Right atrium auricular region (tissue), 2 donors: ENCODE measurements at regions not wholly inside any gene's neighbourhood (a gene's known extent, or its start where the extent isn't known, plus 50 kb on each side); places are given as distances from the start of the nearest gene placed in this dataset.

Experiments used
- DNase-seq: peaks from one replicate; pipeline ENCODE4 v3.0.0-alpha.2; 2019; ENCODE audit warnings: low spot score
- H3K27ac ChIP-seq, 2 donors: fragments of 200-600 bp; sonication (generic); 1 replicate in 1 of 2; 2 replicates in 1 of 2; pipeline ENCODE4 v1.5.1; 2016 to 2019
- H3K27me3 ChIP-seq, 2 donors: fragments of 200-600 bp; sonication (generic); one replicate each; pipeline versions ENCODE4 v1.5.1 to v1.6.0; 2017 to 2019
- H3K36me3 ChIP-seq: fragments of 200-600 bp; sonication (generic); one replicate; pipeline ENCODE4 v1.5.1; 2016
- H3K4me1 ChIP-seq, 2 donors: fragments of 200-600 bp; sonication (generic); one replicate each; pipeline versions ENCODE4 v1.5.1 to v1.6.0; 2017 to 2019
- H3K4me3 ChIP-seq, 2 donors: fragments of 200-600 bp; sonication (generic); 1 replicate in 1 of 2; 2 replicates in 1 of 2; pipeline ENCODE4 v1.5.1; 2017 to 2019; ENCODE audit warnings: mild to moderate bottlenecking in 1 of 2, moderate library complexity in 1 of 2
- H3K9me3 ChIP-seq, 2 donors: fragments of 200-600 bp; sonication (generic); one replicate each; pipeline ENCODE4 v1.5.1; 2019
- CTCF ChIP-seq, 2 donors: fragments of 200-600 bp; sonication (generic); IDR thresholded peaks; one replicate each; pipeline ENCODE4 v1.5.1; 2019; ENCODE audit warnings: antibody characterized with exemption in 2 of 2

GRCh38 chr11:87493516-87493915, 455.8 kb downstream of the TMEM135 start:
- TF ChIP-seq CTCF (IDR thresholded peaks at IDR 0.05), result no peak
- Histone ChIP-seq H3K4me1 (no peaks in the 10 kb centered on the region), H3K27me3 (no peaks in the 10 kb centered on the region), H3K9me3 (no peaks in the 10 kb centered on the region), H3K36me3 (no peaks in the 10 kb centered on the region), H3K27ac (no peak overlapping the region), H3K4me3 (no peak overlapping the region)
- no peak for DNase-seq

DNA sequence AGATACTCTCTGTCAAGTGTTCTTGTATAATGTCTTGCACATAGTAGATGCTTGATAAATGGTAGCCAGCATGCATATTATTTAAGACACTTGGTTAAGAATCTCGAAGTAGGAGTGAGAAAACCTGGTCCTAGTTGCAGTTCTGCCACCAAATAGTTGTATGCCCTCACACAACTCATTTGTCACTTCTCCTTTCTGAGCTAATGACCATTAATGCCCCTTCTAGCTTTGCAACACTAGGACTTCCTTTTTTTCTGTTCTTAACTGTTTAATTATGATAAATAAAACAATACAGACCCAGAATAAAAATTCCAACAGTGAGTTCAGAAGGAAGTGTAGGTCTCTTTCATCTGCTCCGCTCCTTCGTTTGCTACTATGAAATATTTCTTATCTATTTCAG, 453.6 kb downstream of the TMEM135 start:
- no peak overlapping the region for H3K27ac ChIP-seq
- DNase-seq, result no peak
- H3K36me3 ChIP-seq, result no peaks in the 10 kb centered on the region
- H3K4me3 ChIP-seq, result no peak overlapping the region
- TF ChIP-seq CTCF (IDR thresholded peaks at IDR 0.05), result no peak
- no peaks in the 10 kb centered on the region for H3K9me3 ChIP-seq
- H3K4me1 ChIP-seq, result no peaks in the 10 kb centered on the region
- no peaks in the 10 kb centered on the region for H3K27me3 ChIP-seq

GRCh38 chr11:87490671-87491070, 452.9 kb downstream of the TMEM135 start:
- no peak overlapping the region for H3K27ac ChIP-seq
- no peak for DNase-seq
- no peak overlapping the region for H3K4me3 ChIP-seq
- H3K27me3 ChIP-seq, result no peaks in the 10 kb centered on the region
- TF ChIP-seq CTCF (IDR thresholded peaks at IDR 0.05), result no peak
- H3K4me1 ChIP-seq, result no peaks in the 10 kb centered on the region
- H3K9me3 ChIP-seq, result no peaks in the 10 kb centered on the region
- H3K36me3 ChIP-seq, result no peaks in the 10 kb centered on the region

DNA sequence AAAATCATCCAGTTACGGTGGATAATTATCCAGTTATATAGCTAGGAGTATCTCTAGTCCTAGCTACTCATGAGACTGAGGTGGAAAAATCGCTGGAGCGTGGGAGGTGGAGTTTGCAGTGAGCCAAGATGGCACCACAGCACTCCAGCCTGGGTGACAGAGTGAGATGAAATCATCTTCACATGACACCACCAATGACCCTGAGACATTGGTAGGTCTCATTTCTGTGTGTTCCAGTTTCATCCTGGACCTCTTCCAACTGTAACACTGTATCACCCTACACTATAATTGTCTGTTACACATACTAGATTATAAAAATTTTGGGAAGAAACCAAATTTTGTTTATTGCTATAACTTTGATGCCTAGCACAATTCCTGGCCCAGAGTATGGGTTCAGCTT, 446.8 kb downstream of the TMEM135 start:
- Histone ChIP-seq H3K36me3 (no peaks in the 10 kb centered on the region), H3K27ac (no peak overlapping the region), H3K9me3 (no peaks in the 10 kb centered on the region), H3K4me3 (no peak overlapping the region), H3K4me1 (no peaks in the 10 kb centered on the region), H3K27me3 (no peaks in the 10 kb centered on the region)
- TF ChIP-seq CTCF (IDR thresholded peaks at IDR 0.05), result no peak
- no peak for DNase-seq

DNA sequence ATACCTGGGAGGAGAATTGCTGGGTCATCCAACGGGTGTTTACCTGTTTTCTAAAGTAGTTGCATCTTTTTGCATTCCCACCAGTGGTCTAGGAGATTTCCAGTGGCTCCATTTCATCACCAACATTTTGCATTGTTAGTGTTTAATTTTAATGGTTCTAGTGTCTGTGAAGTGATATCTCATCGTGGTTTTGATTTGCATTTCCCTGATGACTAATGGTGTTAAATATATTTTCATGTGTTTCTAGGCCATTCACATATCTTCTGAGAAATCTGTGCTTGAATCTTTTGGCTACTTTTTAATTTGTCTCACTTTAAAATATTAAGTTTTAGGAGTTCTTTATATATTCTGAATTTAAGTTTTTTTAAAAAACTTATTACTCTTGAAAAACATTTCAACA, 439.6 kb downstream of the TMEM135 start:
- H3K4me3 ChIP-seq, result no peak overlapping the region
- no peaks in the 10 kb centered on the region for H3K36me3 ChIP-seq
- DNase-seq, result no peak
- no peaks in the 10 kb centered on the region for H3K9me3 ChIP-seq
- no peak overlapping the region for H3K27ac ChIP-seq
- H3K4me1 ChIP-seq, result no peaks in the 10 kb centered on the region
- TF ChIP-seq CTCF (IDR thresholded peaks at IDR 0.05), result no peak
- H3K27me3 ChIP-seq, result no peaks in the 10 kb centered on the region

GRCh38 chr11:87473174-87473573, 435.4 kb downstream of the TMEM135 start:
- no peak for TF ChIP-seq CTCF (IDR thresholded peaks at IDR 0.05)
- Histone ChIP-seq H3K27ac (no peak overlapping the region), H3K36me3 (no peaks in the 10 kb centered on the region), H3K9me3 (no peaks in the 10 kb centered on the region), H3K4me3 (no peak overlapping the region), H3K4me1 (no peaks in the 10 kb centered on the region), H3K27me3 (no peaks in the 10 kb centered on the region)
- DNase-seq, result no peak
